ENCODE measurements at regions not wholly inside any gene's neighbourhood (a gene's known extent, or its start where the extent isn't known, plus 50 kb on each side); places are given as distances from the start of the nearest gene placed in this dataset.
"Not testable (repeated sequence)": the region's sequence is repeated elsewhere in the genome, so short reads cannot be mapped to it uniquely, and the experiment has no call there.

GRCh38 chr10:117432866-117433265 lies 57.6 kb upstream of the PDZD8 start:
- no peaks in the 10 kb centered on the region for H3K4me1 ChIP-seq
- no peaks in the 10 kb centered on the region for H3K9me3 ChIP-seq
- peaks cover 0 to 38% of the 10 kb centered on the region in 2 donors for H3K27me3 ChIP-seq
- no peaks in the 10 kb centered on the region for H3K36me3 ChIP-seq
- no peak for TF ChIP-seq CTCF (IDR thresholded peaks at IDR 0.05)
- H3K27ac ChIP-seq, result no peak overlapping the region
- DNase-seq, result no peak
- no peak overlapping the region for H3K4me3 ChIP-seq
- intact Hi-C loops (cut with DNase I; ENCODE audit: low total_unique reads), result no loop called here

- no peak for DNase-seq
- Histone ChIP-seq H3K4me3 (no peak overlapping the region), H3K36me3 (no peaks in the 10 kb centered on the region), H3K27ac (no peak overlapping the region), H3K4me1 (no peaks in the 10 kb centered on the region), H3K27me3 (peaks cover 0 to 41% of the 10 kb centered on the region in 2 donors), H3K9me3 (no peaks in the 10 kb centered on the region)
- intact Hi-C loops (cut with DNase I; ENCODE audit: low total_unique reads), result no loop called here
- no peak for TF ChIP-seq CTCF (IDR thresholded peaks at IDR 0.05)
These were observed 55.9 kb upstream of the PDZD8 start for GRCh38 chr10:117431160-117431559.

GRCh38 chr10:117430535-117430934 lies 55.3 kb upstream of the PDZD8 start:
- DNase-seq; H3K4me3 ChIP-seq; H3K36me3 ChIP-seq; H3K9me3 ChIP-seq; intact Hi-C loops (cut with DNase I; ENCODE audit: low total_unique reads); H3K4me1 ChIP-seq; H3K27ac ChIP-seq: not testable (repeated sequence)
- peaks cover 0 to 41% of the 10 kb centered on the region in 2 donors for H3K27me3 ChIP-seq

GRCh38 chr10:117429643-117430265 lies 54.5 kb upstream of the PDZD8 start:
- TF ChIP-seq CTCF (IDR thresholded peaks at IDR 0.05), result no peak
- no peak overlapping the region for H3K27ac ChIP-seq
- H3K9me3 ChIP-seq, result no peaks in the 10 kb centered on the region
- H3K4me1 ChIP-seq, result no peaks in the 10 kb centered on the region
- H3K36me3 ChIP-seq, result no peaks in the 10 kb centered on the region
- H3K27me3 ChIP-seq, result peaks cover 0 to 41% of the 10 kb centered on the region in 2 donors
- intact Hi-C loops (cut with DNase I; ENCODE audit: low total_unique reads), result no loop called here
- no peak for DNase-seq
- no peak overlapping the region for H3K4me3 ChIP-seq

GRCh38 chr10:117427356-117427755 lies 52.1 kb upstream of the PDZD8 start:
- intact Hi-C loops (cut with DNase I; ENCODE audit: low total_unique reads), result no loop called here
- Histone ChIP-seq H3K9me3 (no peaks in the 10 kb centered on the region), H3K4me3 (no peak overlapping the region), H3K36me3 (no peaks in the 10 kb centered on the region), H3K4me1 (no peaks in the 10 kb centered on the region), H3K27ac (no peak overlapping the region), H3K27me3 (peaks cover 0 to 17% of the 10 kb centered on the region in 2 donors)
- TF ChIP-seq CTCF (IDR thresholded peaks at IDR 0.05), result no peak
- no peak for DNase-seq

GRCh38 chr10:117425974-117426566 lies 50.8 kb upstream of the PDZD8 start:
- Histone ChIP-seq H3K4me3 (no peak overlapping the region), H3K9me3 (no peaks in the 10 kb centered on the region), H3K36me3 (no peaks in the 10 kb centered on the region), H3K27ac (no peak overlapping the region), H3K4me1 (no peaks in the 10 kb centered on the region), H3K27me3 (peaks cover 0 to 7% of the 10 kb centered on the region in 2 donors)
- intact Hi-C loops (cut with DNase I; ENCODE audit: low total_unique reads), result no loop called here
- TF ChIP-seq CTCF (IDR thresholded peaks at IDR 0.05), result no peak
- DNase-seq, result no peak
